Caco-2 (cell line): ENCODE measurements at regions not wholly inside any gene's neighbourhood (a gene's known extent, or its start where the extent isn't known, plus 50 kb on each side); places are given as distances from the start of the nearest gene placed in this dataset.
A peak's percentile ranks its signal among the peaks of the same experiment; 100 is the strongest.

Experiments used
- BruUV-seq: library from RNA; stranded (reverse); fragments of 400-500 nt; replicated peaks from 2 replicates; lab custom pipeline; 2021; lab: Mats Ljungman, UMichigan
- CTCF ChIA-PET: fragments of 300-600 bp; sonication (Branson Sonifier 250); formaldehyde crosslinking; loops from one replicate; lab custom pipeline; 2022; ENCODE audit warnings: antibody characterized with exemption; lab: Charles Lee
- POLR2A ChIA-PET: fragments of 300-600 bp; sonication (Branson Sonifier 250); formaldehyde crosslinking; loops from one replicate; lab custom pipeline; 2022; ENCODE audit warnings: antibody characterized with exemption; lab: Charles Lee
- DNase-seq, 2 experiments: peaks; one replicate each; pipeline versions ENCODE4 v3.0.0 to v3.0.0-alpha.2; 2020 to 2022
- H3K27me3 ChIP-seq: replicated peaks from 2 replicates; pipeline ENCODE4 v1.6.0; 2011; ENCODE audit warnings: low read length; ENCODE audit not compliant: control insufficient read depth, insufficient read depth
- H3K36me3 ChIP-seq: 2 replicates; pipeline ENCODE4 v1.5.1; 2011; ENCODE audit warnings: low read length; ENCODE audit not compliant: control insufficient read depth, insufficient read depth
- H3K4me1 ChIP-seq: fragments of 250-450 bp; sonication (Bioruptor Pico); 2 replicates; pipeline ENCODE4 v1.5.1; 2020; ENCODE audit warnings: mild to moderate bottlenecking
- H3K4me3 ChIP-seq: 2 replicates; pipeline ENCODE4 v1.5.1; 2011; ENCODE audit warnings: low read depth, mild to moderate bottlenecking, control low read depth, low read length
- H3K9me3 ChIP-seq: fragments of 250-450 bp; sonication (Bioruptor Pico); 2 replicates; pipeline ENCODE4 v1.5.1; 2020; ENCODE audit warnings: mild to moderate bottlenecking, moderate library complexity
- H3K27ac Mint-ChIP-seq: one replicate; pipeline ENCODE4 v1.8.0; 2022; ENCODE audit warnings: mixed read lengths; ENCODE audit not compliant: unreplicated experiment
- H3K27me3 Mint-ChIP-seq: one replicate; pipeline ENCODE4 v1.8.0; 2022; ENCODE audit warnings: mixed read lengths; ENCODE audit not compliant: insufficient read depth, unreplicated experiment
- H3K36me3 Mint-ChIP-seq: one replicate; pipeline ENCODE4 v1.8.0; 2022; ENCODE audit warnings: mild to moderate bottlenecking, mixed read lengths; ENCODE audit not compliant: insufficient read depth, unreplicated experiment
- H3K4me1 Mint-ChIP-seq: one replicate; pipeline ENCODE4 v1.8.0; 2022; ENCODE audit warnings: low read depth, mixed read lengths; ENCODE audit not compliant: unreplicated experiment
- H3K4me3 Mint-ChIP-seq: one replicate; pipeline ENCODE4 v1.8.0; 2022; ENCODE audit warnings: mild to moderate bottlenecking, moderate library complexity, mixed read lengths; ENCODE audit not compliant: unreplicated experiment
- H3K9me3 Mint-ChIP-seq: one replicate; pipeline ENCODE4 v1.8.0; 2022; ENCODE audit warnings: mixed read lengths; ENCODE audit not compliant: unreplicated experiment
- CTCF ChIP-seq, 2 experiments: fragments of 200-600 bp in 1 of 2; IDR thresholded peaks; 1 replicate in 1 of 2; 2 replicates in 1 of 2; pipeline versions ENCODE4 v1.5.1 to v1.8.0; 2011 to 2022; ENCODE audit warnings: antibody characterized with exemption in 1 of 2, control low read depth in 1 of 2, inconsistent platforms in 1 of 2, low read depth in 1 of 2, low read length in 1 of 2, mild to moderate bottlenecking in 1 of 2, moderate library complexity in 1 of 2; ENCODE audit not compliant: insufficient read depth in 1 of 2, severe bottlenecking in 1 of 2, unreplicated experiment in 1 of 2
- intact Hi-C: fragments of 100-400 bp; cut with micrococcal nuclease; formaldehyde crosslinking; loops from one replicate; pipeline ENCODE4 v1.10.0; 2022; ENCODE audit not compliant: unreplicated experiment

- Mint-ChIP-seq H3K4me3 (no peak overlapping the region), H3K9me3 (peaks cover 11% of the 10 kb centered on the region), H3K4me1 (no peaks in the 10 kb centered on the region), H3K27me3 (no peaks in the 10 kb centered on the region), H3K27ac (no peak overlapping the region), H3K36me3 (no peaks in the 10 kb centered on the region)
- POLR2A ChIA-PET = no interaction called here
- Histone ChIP-seq H3K9me3 (no peaks in the 10 kb centered on the region), H3K4me3 (no peak overlapping the region), H3K4me1 (no peaks in the 10 kb centered on the region), H3K36me3 (no peaks in the 10 kb centered on the region), H3K27me3 (no peaks in the 10 kb centered on the region)
- BruUV-seq = no TSS peak
- DNase-seq = no peak
- intact Hi-C loops = no loop called here
- TF ChIP-seq CTCF (IDR thresholded peaks at IDR 0.05; ENCODE audit: insufficient read depth in 1 of 2, low read depth in 1 of 2, low read length in 1 of 2, severe bottlenecking in 1 of 2, unreplicated experiment in 1 of 2) = no peak
- CTCF ChIA-PET = no interaction called here
Measured at GRCh38 chr6:87815449-87815848, 113.4 kb upstream of the AKIRIN2 start.

GRCh38 chr6:87808005-87808757, 106.1 kb upstream of the AKIRIN2 start:
- Histone ChIP-seq H3K4me1 (peaks cover 6% of the 10 kb centered on the region; the same call in 1 of the 2 replicates), H3K27me3 (no peaks in the 10 kb centered on the region), H3K4me3 (no peak overlapping the region), H3K36me3 (no peaks in the 10 kb centered on the region), H3K9me3 (no peaks in the 10 kb centered on the region)
- no peaks in the 10 kb centered on the region for H3K27me3 Mint-ChIP-seq
- no TSS peak for BruUV-seq
- no peak for DNase-seq
- TF ChIP-seq CTCF (IDR thresholded peaks at IDR 0.05; ENCODE audit: insufficient read depth in 1 of 2, low read depth in 1 of 2, low read length in 1 of 2, severe bottlenecking in 1 of 2, unreplicated experiment in 1 of 2) = no peak
- H3K4me1 Mint-ChIP-seq = no peaks in the 10 kb centered on the region
- no peaks in the 10 kb centered on the region for H3K9me3 Mint-ChIP-seq
- intact Hi-C loops = no loop called here
- ChIA-PET POLR2A (no interaction called here), CTCF (no interaction called here)
- no peak overlapping the region for H3K4me3 Mint-ChIP-seq
- H3K27ac Mint-ChIP-seq = no peak overlapping the region
- no peaks in the 10 kb centered on the region for H3K36me3 Mint-ChIP-seq

GRCh38 chr6:87807475-87807874, 105.4 kb upstream of the AKIRIN2 start:
- intact Hi-C loops = no loop called here
- peak overlapping the region; percentile 11 for H3K27ac Mint-ChIP-seq
- POLR2A ChIA-PET = no interaction called here
- no peak for DNase-seq
- no peaks in the 10 kb centered on the region for H3K27me3 Mint-ChIP-seq
- H3K4me3 Mint-ChIP-seq = no peak overlapping the region
- Histone ChIP-seq H3K9me3 (no peaks in the 10 kb centered on the region), H3K36me3 (no peaks in the 10 kb centered on the region), H3K27me3 (no peaks in the 10 kb centered on the region), H3K4me1 (peaks cover 6% of the 10 kb centered on the region; the same call in 1 of the 2 replicates), H3K4me3 (no peak overlapping the region)
- CTCF ChIA-PET = no interaction called here
- no peaks in the 10 kb centered on the region for H3K9me3 Mint-ChIP-seq
- BruUV-seq = no TSS peak
- H3K4me1 Mint-ChIP-seq = no peaks in the 10 kb centered on the region
- TF ChIP-seq CTCF (IDR thresholded peaks at IDR 0.05; ENCODE audit: insufficient read depth in 1 of 2, low read depth in 1 of 2, low read length in 1 of 2, severe bottlenecking in 1 of 2, unreplicated experiment in 1 of 2) = no peak
- H3K36me3 Mint-ChIP-seq = no peaks in the 10 kb centered on the region
